Calu3 (cell line): ENCODE measurements at regions not wholly inside any gene's neighbourhood (a gene's known extent, or its start where the extent isn't known, plus 50 kb on each side); places are given as distances from the start of the nearest gene placed in this dataset.

Experiments
- BruUV-seq: library from RNA; stranded (reverse); fragments of 400-500 nt; replicated peaks from 2 replicates; lab custom pipeline; 2021; lab: Mats Ljungman, UMichigan
- CTCF ChIA-PET: fragments of 300-600 bp; sonication (Branson Sonifier 250); formaldehyde crosslinking; loops from one replicate; lab custom pipeline; 2022; ENCODE audit warnings: antibody characterized with exemption; lab: Charles Lee
- DNase-seq: peaks from one replicate; pipeline ENCODE4 v3.0.0; 2022
- H3K27ac Mint-ChIP-seq: one replicate; pipeline ENCODE4 v1.8.0; 2022; ENCODE audit warnings: mixed read lengths; ENCODE audit not compliant: unreplicated experiment
- H3K27me3 Mint-ChIP-seq: one replicate; pipeline ENCODE4 v1.8.0; 2022; ENCODE audit warnings: mixed read lengths; ENCODE audit not compliant: unreplicated experiment
- H3K36me3 Mint-ChIP-seq: one replicate; pipeline ENCODE4 v1.8.0; 2022; ENCODE audit warnings: mild to moderate bottlenecking, moderate library complexity, mixed read lengths; ENCODE audit not compliant: insufficient read depth, unreplicated experiment
- H3K4me1 Mint-ChIP-seq: one replicate; pipeline ENCODE4 v1.8.0; 2022; ENCODE audit warnings: mild to moderate bottlenecking, low read depth, mixed read lengths; ENCODE audit not compliant: unreplicated experiment
- H3K4me3 Mint-ChIP-seq: one replicate; pipeline ENCODE4 v1.8.0; 2022; ENCODE audit warnings: mild to moderate bottlenecking, low read depth, moderate library complexity, mixed read lengths; ENCODE audit not compliant: unreplicated experiment
- H3K9me3 Mint-ChIP-seq: one replicate; pipeline ENCODE4 v1.8.0; 2022; ENCODE audit warnings: low read depth, mixed read lengths; ENCODE audit not compliant: unreplicated experiment
- CTCF ChIP-seq: fragments of 200-600 bp; IDR thresholded peaks from one replicate; pipeline ENCODE4 v1.8.0; 2022; ENCODE audit warnings: antibody characterized with exemption; ENCODE audit not compliant: unreplicated experiment
- intact Hi-C: fragments of 100-400 bp; cut with micrococcal nuclease; formaldehyde crosslinking; loops from one replicate; pipeline ENCODE4 v1.10.0; 2022; ENCODE audit not compliant: unreplicated experiment

DNA sequence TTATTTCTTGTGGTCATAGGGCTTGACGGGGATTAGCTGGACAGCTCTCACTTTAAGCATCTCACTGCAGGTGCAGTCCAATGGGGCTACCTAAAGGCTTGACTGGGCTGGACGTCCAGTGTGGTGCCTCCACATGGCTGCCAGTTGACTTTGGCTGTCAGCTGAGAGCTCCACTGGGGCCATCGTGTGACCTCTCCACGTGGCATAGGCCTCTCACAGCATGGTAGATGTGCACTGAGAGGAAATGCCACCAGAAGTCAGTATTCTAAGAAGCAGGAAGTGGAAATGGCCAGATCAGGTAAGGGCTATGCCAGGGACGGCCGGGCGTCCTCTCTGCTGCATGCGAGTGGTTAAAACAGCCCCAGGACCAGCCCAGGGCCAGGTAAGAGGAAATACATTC lies 105.2 kb upstream of the TWIST2 start:
- no TSS peak for BruUV-seq
- Mint-ChIP-seq H3K36me3 (peaks cover 5% of the 10 kb centered on the region), H3K4me3 (no peak overlapping the region), H3K4me1 (no peaks in the 10 kb centered on the region), H3K9me3 (peaks cover 1% of the 10 kb centered on the region), H3K27ac (no peak overlapping the region), H3K27me3 (peaks cover 92% of the 10 kb centered on the region)
- no peak for TF ChIP-seq CTCF
- DNase-seq: no peak
- CTCF ChIA-PET: no interaction called here
- intact Hi-C loops: no loop called here

- CTCF ChIA-PET: interaction anchor here (0.6 kb wide), 1 partner anchor 68 kb away, joined by 3 read pairs; no protein-coding TSS in a partner anchor
- no peaks in the 10 kb centered on the region for H3K4me1 Mint-ChIP-seq
- intact Hi-C loops: no loop called here
- H3K27ac Mint-ChIP-seq: no peak overlapping the region
- H3K9me3 Mint-ChIP-seq: no peaks in the 10 kb centered on the region
- H3K36me3 Mint-ChIP-seq: peaks cover 5% of the 10 kb centered on the region
- TF ChIP-seq CTCF: no peak
- peaks cover 84% of the 10 kb centered on the region for H3K27me3 Mint-ChIP-seq
- BruUV-seq: no TSS peak
- DNase-seq: no peak
- H3K4me3 Mint-ChIP-seq: no peak overlapping the region
Measured at GRCh38 chr2:238743243-238744065, 104.4 kb upstream of the TWIST2 start.

DNA sequence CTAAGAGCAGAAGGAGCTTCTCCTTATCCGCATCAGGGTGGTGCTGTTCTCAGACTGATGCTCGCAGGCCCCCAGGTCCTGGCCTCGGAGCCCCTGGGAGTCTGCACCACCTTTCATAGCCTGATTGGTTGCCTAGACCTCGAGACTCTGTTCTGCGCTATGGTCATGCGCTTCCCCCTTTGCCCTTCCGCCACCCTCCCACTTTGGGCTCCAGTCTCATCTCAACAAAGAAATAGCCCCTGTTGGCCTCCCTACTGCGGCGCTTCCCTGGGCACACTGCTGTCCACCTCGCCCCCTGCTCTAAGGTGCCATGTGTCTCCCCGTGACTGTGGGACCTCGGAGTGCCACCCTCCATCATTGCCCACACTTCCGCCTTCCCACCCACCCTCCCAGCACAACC lies 102.9 kb upstream of the TWIST2 start:
- CTCF ChIA-PET: no interaction called here
- no peak for DNase-seq
- Mint-ChIP-seq H3K36me3 (peaks cover 5% of the 10 kb centered on the region), H3K27ac (no peak overlapping the region), H3K4me1 (no peaks in the 10 kb centered on the region), H3K9me3 (peaks cover 6% of the 10 kb centered on the region), H3K4me3 (no peak overlapping the region), H3K27me3 (peaks cover 77% of the 10 kb centered on the region)
- BruUV-seq: no TSS peak
- intact Hi-C loops: no loop called here
- TF ChIP-seq CTCF: no peak

DNA sequence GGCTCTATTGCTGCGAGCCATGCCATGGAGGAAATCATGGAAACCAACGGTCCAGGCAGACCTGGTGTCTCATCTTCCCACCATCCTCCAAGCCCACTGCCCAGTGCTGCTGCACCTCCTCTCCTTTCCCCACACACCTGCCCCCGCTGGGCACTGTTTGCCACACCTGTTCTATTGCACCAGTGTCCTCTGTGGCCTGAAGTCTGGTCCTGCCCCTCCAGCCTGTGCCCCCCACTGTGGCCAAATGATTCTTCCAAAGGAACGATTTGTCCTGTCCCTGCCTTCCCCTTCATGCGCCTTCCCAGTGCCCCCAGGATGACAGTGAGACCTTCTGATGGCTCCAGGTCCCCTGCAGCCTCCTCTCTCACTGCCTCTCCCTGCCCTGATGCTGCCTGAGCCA lies 101.9 kb upstream of the TWIST2 start:
- H3K27ac Mint-ChIP-seq: no peak overlapping the region
- no peak for TF ChIP-seq CTCF
- CTCF ChIA-PET: no interaction called here
- intact Hi-C loops: no loop called here
- peaks cover 5% of the 10 kb centered on the region for H3K36me3 Mint-ChIP-seq
- no TSS peak for BruUV-seq
- peaks cover 70% of the 10 kb centered on the region for H3K27me3 Mint-ChIP-seq
- no peaks in the 10 kb centered on the region for H3K4me1 Mint-ChIP-seq
- no peak for DNase-seq
- H3K9me3 Mint-ChIP-seq: peaks cover 11% of the 10 kb centered on the region
- no peak overlapping the region for H3K4me3 Mint-ChIP-seq
